Karpas-422 (cell line): ENCODE measurements at regions not wholly inside any gene's neighbourhood (a gene's known extent, or its start where the extent isn't known, plus 50 kb on each side); places are given as distances from the start of the nearest gene placed in this dataset.

Experiments used
- DNase-seq: peaks from one replicate; pipeline ENCODE4 v3.0.0-alpha.2; 2015
- H2AFZ ChIP-seq: fragments of 200-600 bp; sonication (generic); 2 replicates; pipeline ENCODE4 v1.6.1; 2014; ENCODE audit warnings: antibody characterized with exemption, low read length, mixed read lengths
- H3K27ac ChIP-seq: fragments of 200-600 bp; sonication (generic); 2 replicates; pipeline ENCODE4 v1.5.1; 2014; ENCODE audit warnings: mild to moderate bottlenecking, low read length, moderate library complexity
- H3K27me3 ChIP-seq: fragments of 200-600 bp; sonication (generic); 2 replicates; pipeline ENCODE4 v1.6.1; 2014; ENCODE audit warnings: low read length, mixed read lengths
- H3K36me3 ChIP-seq: fragments of 200-600 bp; sonication (generic); 2 replicates; pipeline ENCODE4 v1.6.1; 2014; ENCODE audit warnings: low read length, mixed read lengths; ENCODE audit not compliant: insufficient read depth
- H3K4me1 ChIP-seq: fragments of 200-600 bp; sonication (generic); 2 replicates; pipeline ENCODE4 v1.6.1; 2014; ENCODE audit warnings: mild to moderate bottlenecking, low read length, mixed read lengths
- H3K4me2 ChIP-seq: fragments of 200-600 bp; sonication (generic); 2 replicates; pipeline ENCODE4 v1.6.1; 2014; ENCODE audit warnings: low read length, low read depth, mild to moderate bottlenecking; ENCODE audit not compliant: poor library complexity, severe bottlenecking
- H3K4me3 ChIP-seq: fragments of 200-600 bp; sonication (generic); 2 replicates; pipeline ENCODE4 v1.5.1; 2014; ENCODE audit warnings: mild to moderate bottlenecking, antibody characterized with exemption, low read length, mixed read lengths
- H3K79me2 ChIP-seq: fragments of 200-600 bp; sonication (generic); 2 replicates; pipeline ENCODE4 v1.6.1; 2014; ENCODE audit warnings: mild to moderate bottlenecking, low read length, mixed read lengths
- H3K9ac ChIP-seq: fragments of 200-600 bp; sonication (generic); 2 replicates; pipeline ENCODE4 v1.6.0; 2014; ENCODE audit warnings: low read length
- H3K9me2 ChIP-seq: fragments of 200-600 bp; sonication (generic), shearing (Covaris generic); replicated peaks from 2 replicates; pipeline ENCODE4 v1.6.0; 2014; ENCODE audit warnings: mild to moderate bottlenecking, low read length, moderate library complexity; ENCODE audit not compliant: insufficient read depth
- H3K9me3 ChIP-seq: fragments of 300-700, 200-600 bp; sonication (generic); 2 replicates; pipeline ENCODE4 v1.6.1; 2014; ENCODE audit warnings: low read length, mixed read lengths
- H4K20me1 ChIP-seq: fragments of 200-600 bp; sonication (generic); 2 replicates; pipeline ENCODE4 v1.6.1; 2014; ENCODE audit warnings: mild to moderate bottlenecking, antibody characterized with exemption, low read length, low read depth; ENCODE audit not compliant: insufficient read depth

DNA sequence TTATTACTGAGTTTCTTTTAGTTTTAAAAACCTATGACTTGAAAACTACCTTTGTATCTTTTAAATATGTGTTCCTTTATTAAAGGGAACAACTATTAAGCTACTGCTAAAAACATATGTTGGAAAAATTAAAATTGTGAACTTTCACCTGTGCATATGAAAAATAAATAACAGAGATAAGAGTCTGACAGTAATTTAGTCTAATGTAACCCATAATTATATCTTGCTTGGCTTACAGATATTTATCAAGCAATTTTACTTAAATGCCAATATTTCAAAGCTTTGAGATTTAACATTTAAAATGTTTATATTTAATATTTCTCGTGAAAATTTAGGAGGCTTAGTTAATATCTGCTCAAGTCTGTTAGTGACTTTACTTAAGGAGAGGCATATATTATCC lies 309.8 kb downstream of the CCER1 start:
- DNase-seq: no peak
- no peaks in the 10 kb centered on the region for H3K9me3 ChIP-seq
- H3K27ac ChIP-seq: no peak overlapping the region
- no peak overlapping the region for H3K4me3 ChIP-seq
- H3K4me2 ChIP-seq: no peak overlapping the region
- no peaks in the 10 kb centered on the region for H3K27me3 ChIP-seq
- H3K36me3 ChIP-seq: no peaks in the 10 kb centered on the region
- H3K79me2 ChIP-seq: no peaks in the 10 kb centered on the region
- no peaks in the 10 kb centered on the region for H3K9me2 ChIP-seq
- no peaks in the 10 kb centered on the region for H4K20me1 ChIP-seq
- no peak overlapping the region for H3K9ac ChIP-seq
- no peaks in the 10 kb centered on the region for H3K4me1 ChIP-seq
- H2AFZ ChIP-seq: no peak overlapping the region

DNA sequence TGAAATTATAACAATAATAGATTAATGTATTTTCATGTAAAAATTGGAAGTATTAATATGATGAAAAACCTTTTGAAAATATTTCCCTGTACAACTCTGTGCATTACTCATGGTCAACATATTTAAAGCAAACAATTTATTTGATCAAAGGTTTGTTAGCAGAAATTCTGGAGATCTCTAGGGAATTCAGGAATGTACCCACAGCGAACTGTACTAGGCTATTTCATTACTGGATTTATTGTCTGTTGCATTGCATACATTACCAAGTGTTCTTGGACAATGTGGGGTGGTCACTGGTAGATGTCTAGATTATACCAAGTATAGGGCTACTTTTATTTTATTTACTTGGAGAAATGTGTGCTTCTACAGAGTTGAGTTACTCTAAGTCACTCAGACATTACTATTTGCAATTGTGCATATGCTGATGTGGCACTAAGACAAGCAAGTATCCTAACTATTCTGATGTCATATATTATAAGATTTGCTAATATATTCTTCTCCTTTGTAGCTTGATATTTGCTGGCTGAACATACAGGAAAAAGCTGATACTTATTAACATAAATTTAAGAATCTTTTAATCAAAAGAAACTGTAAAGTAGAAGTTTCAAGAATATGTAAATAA lies 323.3 kb downstream of the CCER1 start:
- H3K36me3 ChIP-seq: no peaks in the 10 kb centered on the region
- no peak overlapping the region for H3K27ac ChIP-seq
- H2AFZ ChIP-seq: no peak overlapping the region
- H4K20me1 ChIP-seq: no peaks in the 10 kb centered on the region
- H3K27me3 ChIP-seq: no peaks in the 10 kb centered on the region
- H3K4me2 ChIP-seq: no peak overlapping the region
- H3K4me3 ChIP-seq: no peak overlapping the region
- no peak overlapping the region for H3K9ac ChIP-seq
- H3K9me3 ChIP-seq: peaks cover 8% of the 10 kb centered on the region; the same call in 1 of the 2 replicates
- no peaks in the 10 kb centered on the region for H3K9me2 ChIP-seq
- no peaks in the 10 kb centered on the region for H3K79me2 ChIP-seq
- no peaks in the 10 kb centered on the region for H3K4me1 ChIP-seq
- DNase-seq: no peak

DNA sequence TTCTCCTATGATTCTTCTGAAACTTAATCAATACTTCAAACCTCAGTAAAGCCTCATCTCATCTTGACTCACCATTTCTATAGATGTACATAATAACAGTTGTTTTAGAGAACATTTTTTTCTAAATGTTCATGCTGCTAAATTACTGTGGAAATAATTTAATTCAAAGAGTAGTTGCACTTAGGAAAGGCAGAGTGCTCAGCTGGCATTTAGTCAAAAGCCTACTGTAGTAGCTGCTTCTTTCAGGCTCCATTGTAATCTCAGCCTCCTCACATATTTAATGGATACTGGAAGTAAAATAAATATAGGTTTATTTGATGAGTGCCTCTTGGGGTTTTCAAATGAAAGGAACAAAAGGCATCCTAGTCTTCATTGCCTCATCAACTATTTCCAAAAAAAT lies 325.0 kb downstream of the CCER1 start:
- H3K9me3 ChIP-seq: peaks cover 8% of the 10 kb centered on the region; the same call in 1 of the 2 replicates
- no peak overlapping the region for H3K4me2 ChIP-seq
- no peaks in the 10 kb centered on the region for H3K79me2 ChIP-seq
- no peak overlapping the region for H3K9ac ChIP-seq
- no peaks in the 10 kb centered on the region for H3K36me3 ChIP-seq
- no peaks in the 10 kb centered on the region for H4K20me1 ChIP-seq
- H3K9me2 ChIP-seq: no peaks in the 10 kb centered on the region
- no peak for DNase-seq
- H3K27ac ChIP-seq: no peak overlapping the region
- H3K4me1 ChIP-seq: no peaks in the 10 kb centered on the region
- H2AFZ ChIP-seq: no peak overlapping the region
- no peaks in the 10 kb centered on the region for H3K27me3 ChIP-seq
- no peak overlapping the region for H3K4me3 ChIP-seq

DNA sequence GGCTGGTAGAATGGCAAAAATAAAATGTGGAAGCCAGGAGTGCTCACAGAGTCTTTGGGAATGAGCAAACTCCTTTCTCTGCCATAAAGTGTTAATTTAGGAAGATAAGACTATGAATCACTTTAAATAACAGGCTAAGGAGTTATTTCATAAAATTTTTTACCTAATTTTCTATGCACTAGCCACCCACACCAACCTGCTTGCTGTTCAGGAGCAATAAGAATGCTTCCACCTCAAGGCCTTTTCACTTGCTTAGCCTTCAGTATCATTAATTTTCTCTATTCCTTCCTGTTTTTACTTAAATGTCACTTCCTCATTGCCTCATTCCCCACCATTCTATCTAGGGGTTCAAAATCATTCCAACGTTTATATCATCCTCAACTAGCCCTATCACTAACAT lies 326.8 kb downstream of the CCER1 start:
- H3K4me2 ChIP-seq: no peak overlapping the region
- no peaks in the 10 kb centered on the region for H4K20me1 ChIP-seq
- H3K27ac ChIP-seq: no peak overlapping the region
- no peaks in the 10 kb centered on the region for H3K36me3 ChIP-seq
- H3K9ac ChIP-seq: no peak overlapping the region
- no peaks in the 10 kb centered on the region for H3K9me2 ChIP-seq
- no peaks in the 10 kb centered on the region for H3K79me2 ChIP-seq
- H3K4me1 ChIP-seq: no peaks in the 10 kb centered on the region
- no peak for DNase-seq
- H3K4me3 ChIP-seq: no peak overlapping the region
- no peak overlapping the region for H2AFZ ChIP-seq
- peaks cover 8% of the 10 kb centered on the region; the same call in 1 of the 2 replicates for H3K9me3 ChIP-seq
- no peaks in the 10 kb centered on the region for H3K27me3 ChIP-seq

DNA sequence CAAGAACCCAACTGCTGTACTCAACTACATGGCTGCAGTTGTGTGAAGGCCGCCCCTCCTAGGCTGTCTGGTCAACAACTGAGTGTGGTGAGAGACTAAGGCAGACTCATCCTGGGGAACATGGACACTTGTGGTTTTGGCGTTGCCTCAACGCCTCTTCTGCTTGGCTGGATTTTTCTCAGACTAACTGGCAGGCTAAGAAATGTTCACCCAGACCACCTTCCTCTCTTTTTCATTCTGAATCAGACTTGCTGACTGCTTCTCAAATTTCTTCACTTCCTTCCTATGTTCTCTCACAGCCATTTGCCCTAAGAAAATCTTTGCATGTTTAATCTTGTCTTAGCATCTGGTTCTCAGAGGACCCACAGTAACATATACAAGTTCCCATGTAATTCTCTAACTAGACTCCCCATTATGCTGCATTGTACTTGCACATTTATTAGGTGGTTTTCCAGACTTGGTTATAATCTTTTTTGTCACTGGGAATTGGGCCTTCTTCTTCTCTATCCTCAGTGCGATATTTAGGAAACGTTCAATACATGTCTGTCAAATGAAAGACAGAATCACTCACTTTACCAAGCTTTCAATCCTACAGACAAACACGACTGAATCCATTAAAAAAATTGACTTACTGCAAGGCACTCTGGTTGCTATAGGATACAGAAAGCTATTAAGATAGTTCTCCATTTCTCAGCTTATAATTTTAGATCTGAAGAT lies 327.6 kb downstream of the CCER1 start:
- H3K27me3 ChIP-seq: no peaks in the 10 kb centered on the region
- no peaks in the 10 kb centered on the region for H3K9me2 ChIP-seq
- H3K9ac ChIP-seq: no peak overlapping the region
- no peaks in the 10 kb centered on the region for H3K4me1 ChIP-seq
- no peak overlapping the region for H3K27ac ChIP-seq
- H3K79me2 ChIP-seq: no peaks in the 10 kb centered on the region
- peaks cover 2% of the 10 kb centered on the region; the same call in 1 of the 2 replicates for H3K9me3 ChIP-seq
- no peak overlapping the region for H3K4me3 ChIP-seq
- H3K36me3 ChIP-seq: no peaks in the 10 kb centered on the region
- no peak for DNase-seq
- H3K4me2 ChIP-seq: no peak overlapping the region
- no peak overlapping the region for H2AFZ ChIP-seq
- H4K20me1 ChIP-seq: no peaks in the 10 kb centered on the region

DNA sequence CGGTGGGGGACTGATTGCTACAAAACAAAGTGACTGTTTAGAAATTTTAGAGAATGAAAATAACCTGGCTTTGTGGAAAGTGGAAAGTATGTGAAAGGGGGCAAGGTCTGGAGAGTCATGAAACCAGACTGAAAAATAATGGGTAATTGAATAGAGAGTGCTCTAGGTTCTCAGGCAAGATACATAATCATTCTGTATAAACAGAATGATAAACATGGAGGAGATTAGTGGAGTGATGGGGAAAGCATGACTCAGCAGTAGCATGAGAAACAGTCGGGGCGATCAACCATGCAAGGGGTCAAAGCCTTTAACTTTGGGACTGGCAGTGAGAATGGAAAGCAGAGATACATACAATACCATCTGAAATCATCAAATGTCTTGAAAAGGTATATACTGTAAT lies 332.5 kb downstream of the CCER1 start:
- Histone ChIP-seq H3K36me3 (no peaks in the 10 kb centered on the region), H3K4me2 (no peak overlapping the region), H3K9ac (no peak overlapping the region), H2AFZ (no peak overlapping the region), H3K79me2 (no peaks in the 10 kb centered on the region), H3K27me3 (no peaks in the 10 kb centered on the region), H4K20me1 (no peaks in the 10 kb centered on the region), H3K4me1 (no peaks in the 10 kb centered on the region), H3K4me3 (no peak overlapping the region), H3K27ac (no peak overlapping the region), H3K9me2 (no peaks in the 10 kb centered on the region), H3K9me3 (peaks cover 15% of the 10 kb centered on the region; the same call in 1 of the 2 replicates)
- DNase-seq: no peak

DNA sequence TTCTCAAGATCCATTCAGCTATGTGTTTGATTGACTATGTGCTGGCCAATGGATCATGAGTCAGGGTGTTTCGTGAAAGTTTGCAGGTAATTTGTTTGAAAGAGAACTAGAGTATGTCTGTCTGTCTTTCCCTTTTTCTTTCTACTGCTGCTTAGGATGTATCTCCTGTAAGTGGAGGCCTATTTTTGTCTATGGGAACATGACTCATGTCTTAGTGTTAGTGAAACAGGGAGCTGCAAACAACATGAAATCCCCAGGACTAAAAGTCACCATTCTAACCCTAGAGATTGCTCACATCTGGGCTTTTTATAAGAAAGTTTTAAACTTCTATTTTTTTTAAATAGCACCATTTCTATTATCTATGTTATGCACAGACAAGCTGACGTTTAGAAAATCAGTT lies 333.0 kb downstream of the CCER1 start:
- no peaks in the 10 kb centered on the region for H3K36me3 ChIP-seq
- H2AFZ ChIP-seq: no peak overlapping the region
- no peaks in the 10 kb centered on the region for H3K27me3 ChIP-seq
- no peaks in the 10 kb centered on the region for H3K9me2 ChIP-seq
- H4K20me1 ChIP-seq: no peaks in the 10 kb centered on the region
- no peak overlapping the region for H3K9ac ChIP-seq
- H3K4me1 ChIP-seq: no peaks in the 10 kb centered on the region
- no peak overlapping the region for H3K4me2 ChIP-seq
- no peaks in the 10 kb centered on the region for H3K79me2 ChIP-seq
- DNase-seq: no peak
- H3K27ac ChIP-seq: no peak overlapping the region
- H3K4me3 ChIP-seq: no peak overlapping the region
- H3K9me3 ChIP-seq: peaks cover 15% of the 10 kb centered on the region; the same call in 1 of the 2 replicates

DNA sequence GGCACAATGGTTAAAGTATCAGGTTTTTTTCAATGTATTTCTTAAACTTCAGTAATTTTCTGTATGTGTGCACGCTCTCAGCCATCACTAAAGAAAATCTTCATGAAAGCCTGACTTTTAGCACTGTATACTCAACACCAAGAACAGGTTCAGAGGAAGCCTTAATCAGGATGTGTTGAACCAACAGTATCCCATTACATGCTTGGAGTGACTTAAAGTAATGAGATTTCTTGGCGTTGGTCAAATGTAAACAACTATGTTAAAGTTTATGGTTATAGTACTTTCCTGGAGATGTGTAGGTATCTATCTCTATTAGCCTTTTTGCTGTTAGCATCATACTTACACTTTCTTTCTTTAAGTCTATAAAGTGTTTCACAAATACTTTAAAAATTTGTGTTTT lies 335.0 kb downstream of the CCER1 start:
- no peak overlapping the region for H3K4me3 ChIP-seq
- H3K36me3 ChIP-seq: no peaks in the 10 kb centered on the region
- H3K79me2 ChIP-seq: no peaks in the 10 kb centered on the region
- H3K9me2 ChIP-seq: no peaks in the 10 kb centered on the region
- no peaks in the 10 kb centered on the region for H3K27me3 ChIP-seq
- no peaks in the 10 kb centered on the region for H3K4me1 ChIP-seq
- H3K9ac ChIP-seq: no peak overlapping the region
- peaks cover 15% of the 10 kb centered on the region; the same call in 1 of the 2 replicates for H3K9me3 ChIP-seq
- no peaks in the 10 kb centered on the region for H4K20me1 ChIP-seq
- no peak overlapping the region for H3K27ac ChIP-seq
- DNase-seq: no peak
- no peak overlapping the region for H2AFZ ChIP-seq
- no peak overlapping the region for H3K4me2 ChIP-seq
